Activated naive CD8-positive, alpha-beta T cell treated with anti-CD3 and anti-CD28 coated beads, Interleukin-2, amount 10 ng/mL, durations not matched to agents 7 days and 5 days (primary cell): ENCODE measurements at regions not wholly inside any gene's neighbourhood (a gene's known extent, or its start where the extent isn't known, plus 50 kb on each side); places are given as distances from the start of the nearest gene placed in this dataset.
"Not testable (repeated sequence)": the region's sequence is repeated elsewhere in the genome, so short reads cannot be mapped to it uniquely, and the experiment has no call there.

ENCODE experiments used
- ATAC-seq: fragments of 150-1000 bp; cut with Tn5 transposase; one replicate; pipeline ENCODE4 v1.10.0; 2021; ENCODE audit warnings: low read depth, moderate library complexity
- POLR2A ChIA-PET: fragments of 350-600 bp; sonication (Branson Sonifier 250); formaldehyde crosslinking; loops from one replicate; lab custom pipeline; 2021; ENCODE audit warnings: antibody characterized with exemption; lab: Charles Lee
- DNase-seq: peaks from one replicate; pipeline ENCODE4 v3.0.0; 2021
- H3K27ac Mint-ChIP-seq: one replicate; pipeline ENCODE4 v1.8.0; 2022; ENCODE audit warnings: mild to moderate bottlenecking, mixed read lengths
- H3K27me3 Mint-ChIP-seq: one replicate; pipeline ENCODE4 v1.8.0; 2022; ENCODE audit warnings: mild to moderate bottlenecking, moderate library complexity, mixed read lengths
- H3K36me3 Mint-ChIP-seq: one replicate; pipeline ENCODE4 v1.8.0; 2021; ENCODE audit warnings: mild to moderate bottlenecking, mixed read lengths
- H3K4me1 Mint-ChIP-seq: one replicate; pipeline ENCODE4 v1.8.0; 2021; ENCODE audit warnings: mixed read lengths
- H3K4me3 Mint-ChIP-seq: one replicate; pipeline ENCODE4 v1.8.0; 2022; ENCODE audit warnings: mild to moderate bottlenecking, moderate library complexity, mixed read lengths
- H3K9me3 Mint-ChIP-seq: one replicate; pipeline ENCODE4 v1.8.0; 2021; ENCODE audit warnings: mixed read lengths

- Mint-ChIP-seq H3K4me1 (no peaks in the 10 kb centered on the region), H3K27ac (no peak overlapping the region), H3K36me3 (no peaks in the 10 kb centered on the region), H3K27me3 (peaks cover 4% of the 10 kb centered on the region), H3K4me3 (no peak overlapping the region), H3K9me3 (peaks cover 1% of the 10 kb centered on the region)
- DNase-seq: no peak
- ATAC-seq: no peak
- POLR2A ChIA-PET: no interaction called here
Observed at GRCh38 chr7:156334636-156335035, 305.9 kb upstream of the RNF32 start.

DNA sequence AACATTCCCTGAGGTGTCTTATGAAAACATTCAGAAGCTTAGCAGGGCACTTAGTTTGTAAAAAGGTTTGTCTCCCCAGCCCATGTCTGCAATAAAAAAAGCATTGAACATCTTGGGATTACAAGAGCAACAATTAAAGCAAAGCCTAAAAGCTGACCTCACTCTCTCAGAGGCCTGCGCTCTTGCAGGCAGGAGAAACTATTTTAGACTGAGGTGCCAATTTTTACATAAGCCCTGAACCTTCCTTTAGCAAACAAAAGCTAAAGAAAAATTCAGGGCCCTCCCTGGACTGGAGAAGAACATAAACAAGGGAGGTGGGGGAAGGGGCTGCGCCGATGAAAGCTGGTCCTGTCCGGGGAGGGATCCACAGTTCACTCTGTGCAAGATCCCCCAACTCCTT, 312.7 kb upstream of the RNF32 start:
- no peaks in the 10 kb centered on the region for H3K36me3 Mint-ChIP-seq
- H3K4me1 Mint-ChIP-seq: no peaks in the 10 kb centered on the region
- H3K4me3 Mint-ChIP-seq: no peak overlapping the region
- peaks cover 2% of the 10 kb centered on the region for H3K27me3 Mint-ChIP-seq
- DNase-seq: no peak
- POLR2A ChIA-PET: no interaction called here
- peaks cover 1% of the 10 kb centered on the region for H3K9me3 Mint-ChIP-seq
- ATAC-seq: no peak
- no peak overlapping the region for H3K27ac Mint-ChIP-seq

DNA sequence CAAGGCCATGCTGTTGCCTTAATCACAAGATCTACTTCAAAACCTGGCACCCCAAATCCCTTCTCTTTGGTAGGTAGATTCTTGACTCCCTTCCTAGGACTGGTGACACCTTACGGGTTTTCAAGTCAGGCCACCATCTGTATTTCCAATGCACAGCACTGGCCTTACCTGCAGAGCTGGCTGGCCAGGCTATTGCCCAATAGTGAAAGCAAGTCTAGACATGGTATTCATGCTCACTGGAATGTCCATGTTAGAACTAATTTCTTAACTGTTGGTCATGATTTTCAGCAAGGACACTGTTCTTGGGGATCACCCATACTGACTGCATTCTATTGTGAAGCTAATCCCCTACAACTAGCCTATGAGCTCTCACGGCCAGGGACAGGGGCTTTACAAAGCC, 313.1 kb upstream of the RNF32 start:
- DNase-seq (no peak), ATAC-seq (no peak)
- Mint-ChIP-seq H3K27ac (no peak overlapping the region), H3K27me3 (peaks cover 2% of the 10 kb centered on the region), H3K9me3 (peaks cover 1% of the 10 kb centered on the region), H3K4me1 (no peaks in the 10 kb centered on the region), H3K36me3 (no peaks in the 10 kb centered on the region), H3K4me3 (no peak overlapping the region)
- POLR2A ChIA-PET: no interaction called here

- no peak for DNase-seq
- Mint-ChIP-seq H3K4me1 (no peaks in the 10 kb centered on the region), H3K9me3 (no peaks in the 10 kb centered on the region), H3K27ac (no peak overlapping the region), H3K27me3 (peaks cover 2% of the 10 kb centered on the region), H3K36me3 (no peaks in the 10 kb centered on the region), H3K4me3 (no peak overlapping the region)
- POLR2A ChIA-PET: no interaction called here
- no peak for ATAC-seq
Observed at GRCh38 chr7:156324201-156324600, 316.4 kb upstream of the RNF32 start.

- POLR2A ChIA-PET, H3K9me3 Mint-ChIP-seq, H3K27me3 Mint-ChIP-seq, DNase-seq, H3K4me1 Mint-ChIP-seq, H3K27ac Mint-ChIP-seq, H3K36me3 Mint-ChIP-seq, H3K4me3 Mint-ChIP-seq, ATAC-seq: not testable (repeated sequence)
Observed at GRCh38 chr7:156321430-156321829, 319.1 kb upstream of the RNF32 start.

GRCh38 chr7:156318926-156319325, 321.6 kb upstream of the RNF32 start:
- Mint-ChIP-seq H3K4me3 (no peak overlapping the region), H3K4me1 (no peaks in the 10 kb centered on the region), H3K27me3 (no peaks in the 10 kb centered on the region), H3K27ac (no peak overlapping the region), H3K9me3 (peaks cover 2% of the 10 kb centered on the region), H3K36me3 (no peaks in the 10 kb centered on the region)
- POLR2A ChIA-PET: no interaction called here
- DNase-seq: no peak
- ATAC-seq: no peak

DNA sequence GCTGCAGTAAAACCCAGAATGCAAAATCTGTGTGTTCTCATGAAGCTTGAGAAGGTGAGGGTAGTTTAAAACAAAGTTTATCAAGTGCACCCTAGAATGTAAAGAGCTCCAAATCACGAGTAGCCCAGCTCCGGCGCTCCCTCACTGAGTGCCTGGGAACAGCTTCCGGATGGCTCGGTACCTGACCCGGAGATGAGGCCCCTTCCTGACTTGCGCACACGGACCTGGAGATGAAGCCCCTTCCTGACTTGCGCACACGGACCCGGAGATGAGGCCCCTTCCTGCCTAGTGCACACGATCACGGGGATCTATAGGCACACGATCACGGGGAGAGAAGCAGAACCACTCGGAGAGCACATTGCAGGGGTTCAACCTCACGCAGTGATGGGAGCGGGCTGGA, 322.1 kb upstream of the RNF32 start:
- Mint-ChIP-seq H3K36me3 (no peaks in the 10 kb centered on the region), H3K27me3 (peaks cover under 1% of the 10 kb centered on the region), H3K9me3 (peaks cover 2% of the 10 kb centered on the region), H3K27ac (no peak overlapping the region), H3K4me3 (no peak overlapping the region), H3K4me1 (no peaks in the 10 kb centered on the region)
- DNase-seq (no peak), ATAC-seq (no peak)
- POLR2A ChIA-PET: no interaction called here

DNA sequence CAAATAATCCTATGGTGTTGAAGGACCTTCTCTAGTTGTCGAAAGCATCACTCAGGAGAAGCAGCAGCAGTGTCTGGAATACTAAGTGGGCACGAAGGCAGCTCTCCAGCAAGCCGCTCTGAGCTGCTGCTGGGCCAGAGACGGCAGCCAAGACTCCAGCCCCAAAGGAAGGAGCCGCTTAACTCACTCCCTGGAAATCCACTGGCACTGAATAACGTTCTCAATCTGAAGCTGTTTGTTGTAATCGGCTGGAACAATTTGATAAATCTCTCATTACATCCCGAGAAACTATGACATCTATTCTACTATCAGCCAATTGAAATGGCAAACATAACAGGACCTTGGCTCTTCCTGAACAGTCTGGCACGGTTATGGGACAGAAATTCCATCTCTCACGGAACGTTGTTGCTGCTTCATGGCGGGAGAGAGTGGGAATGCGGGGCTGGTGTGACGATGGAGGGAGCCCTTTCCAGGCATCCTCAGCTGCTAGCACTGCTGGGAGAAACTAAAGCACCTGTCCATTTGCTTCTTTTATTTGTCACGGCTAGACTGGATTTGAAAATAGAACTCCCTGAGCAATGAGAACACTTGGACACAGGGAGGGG, 331.5 kb upstream of the RNF32 start:
- peaks cover 11% of the 10 kb centered on the region for H3K27me3 Mint-ChIP-seq
- POLR2A ChIA-PET: no interaction called here
- no peak for DNase-seq
- no peaks in the 10 kb centered on the region for H3K4me1 Mint-ChIP-seq
- no peak overlapping the region for H3K4me3 Mint-ChIP-seq
- H3K27ac Mint-ChIP-seq: no peak overlapping the region
- ATAC-seq: no peak
- H3K9me3 Mint-ChIP-seq: no peaks in the 10 kb centered on the region
- H3K36me3 Mint-ChIP-seq: no peaks in the 10 kb centered on the region

DNA sequence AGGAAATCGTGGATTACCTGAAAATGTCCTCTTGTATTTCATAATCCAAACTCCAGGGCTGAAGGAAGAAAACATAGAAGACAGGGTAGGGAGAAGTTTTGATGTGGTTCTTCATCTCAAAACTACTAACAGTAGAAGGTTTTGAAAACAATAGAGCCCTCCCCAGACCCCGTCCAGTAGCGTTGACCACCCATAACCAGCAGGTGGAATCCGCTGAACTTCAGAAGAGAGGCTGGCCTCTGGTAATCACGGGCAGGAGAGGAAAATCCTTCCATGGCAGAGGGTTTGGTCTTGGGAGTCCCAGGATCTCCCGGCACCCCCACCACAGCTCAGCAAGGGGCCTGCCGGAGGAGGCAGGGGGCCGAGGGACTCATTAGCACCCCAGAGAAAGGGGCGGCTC, 333.4 kb upstream of the RNF32 start:
- no peaks in the 10 kb centered on the region for H3K36me3 Mint-ChIP-seq
- POLR2A ChIA-PET: no interaction called here
- DNase-seq (no peak), ATAC-seq (no peak)
- H3K27ac Mint-ChIP-seq: no peak overlapping the region
- H3K27me3 Mint-ChIP-seq: peaks cover 7% of the 10 kb centered on the region
- H3K9me3 Mint-ChIP-seq: no peaks in the 10 kb centered on the region
- no peaks in the 10 kb centered on the region for H3K4me1 Mint-ChIP-seq
- no peak overlapping the region for H3K4me3 Mint-ChIP-seq

GRCh38 chr7:156305351-156305750, 335.2 kb upstream of the RNF32 start:
- H3K4me1 Mint-ChIP-seq: no peaks in the 10 kb centered on the region
- ATAC-seq: no peak
- H3K4me3 Mint-ChIP-seq: no peak overlapping the region
- peaks cover 6% of the 10 kb centered on the region for H3K27me3 Mint-ChIP-seq
- H3K36me3 Mint-ChIP-seq: no peaks in the 10 kb centered on the region
- no peak for DNase-seq
- H3K27ac Mint-ChIP-seq: no peak overlapping the region
- POLR2A ChIA-PET: no interaction called here
- H3K9me3 Mint-ChIP-seq: no peaks in the 10 kb centered on the region

- Mint-ChIP-seq H3K36me3 (no peaks in the 10 kb centered on the region), H3K9me3 (peaks cover 4% of the 10 kb centered on the region), H3K27me3 (peaks cover 14% of the 10 kb centered on the region), H3K4me3 (no peak overlapping the region), H3K27ac (no peak overlapping the region), H3K4me1 (no peaks in the 10 kb centered on the region)
- no peak for ATAC-seq
- POLR2A ChIA-PET: no interaction called here
- DNase-seq: no peak
Observed at GRCh38 chr7:156282816-156283215, 357.8 kb upstream of the RNF32 start.

DNA sequence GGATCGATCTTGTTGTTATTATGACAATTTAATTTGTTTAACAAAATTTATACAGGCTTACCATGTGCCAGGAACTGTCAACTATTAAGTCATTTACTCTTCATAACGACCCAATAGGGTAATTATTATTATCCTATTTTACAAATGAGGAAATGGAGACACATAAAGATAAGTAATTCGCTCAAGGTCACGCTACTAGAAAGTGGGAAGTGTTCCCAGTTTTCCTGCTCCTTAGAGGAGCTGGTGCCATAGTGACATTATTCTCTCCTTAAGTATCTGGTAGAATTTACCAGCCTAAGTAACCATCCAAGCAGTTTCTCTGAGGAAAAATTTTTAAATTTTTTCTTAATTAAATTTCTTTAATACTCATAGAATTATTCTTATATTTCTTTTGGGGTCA, 360.9 kb upstream of the RNF32 start:
- POLR2A ChIA-PET: no interaction called here
- H3K4me1 Mint-ChIP-seq: no peaks in the 10 kb centered on the region
- H3K36me3 Mint-ChIP-seq: no peaks in the 10 kb centered on the region
- peaks cover 4% of the 10 kb centered on the region for H3K9me3 Mint-ChIP-seq
- H3K27ac Mint-ChIP-seq: no peak overlapping the region
- no peak for ATAC-seq
- no peak overlapping the region for H3K4me3 Mint-ChIP-seq
- DNase-seq: no peak
- H3K27me3 Mint-ChIP-seq: peaks cover 8% of the 10 kb centered on the region

GRCh38 chr7:156275292-156275691, 365.3 kb upstream of the RNF32 start:
- DNase-seq (no peak), ATAC-seq (no peak)
- POLR2A ChIA-PET: no interaction called here
- no peaks in the 10 kb centered on the region for H3K36me3 Mint-ChIP-seq
- H3K27ac Mint-ChIP-seq: no peak overlapping the region
- peaks cover 7% of the 10 kb centered on the region for H3K27me3 Mint-ChIP-seq
- H3K4me1 Mint-ChIP-seq: no peaks in the 10 kb centered on the region
- H3K9me3 Mint-ChIP-seq: no peaks in the 10 kb centered on the region
- H3K4me3 Mint-ChIP-seq: no peak overlapping the region

DNA sequence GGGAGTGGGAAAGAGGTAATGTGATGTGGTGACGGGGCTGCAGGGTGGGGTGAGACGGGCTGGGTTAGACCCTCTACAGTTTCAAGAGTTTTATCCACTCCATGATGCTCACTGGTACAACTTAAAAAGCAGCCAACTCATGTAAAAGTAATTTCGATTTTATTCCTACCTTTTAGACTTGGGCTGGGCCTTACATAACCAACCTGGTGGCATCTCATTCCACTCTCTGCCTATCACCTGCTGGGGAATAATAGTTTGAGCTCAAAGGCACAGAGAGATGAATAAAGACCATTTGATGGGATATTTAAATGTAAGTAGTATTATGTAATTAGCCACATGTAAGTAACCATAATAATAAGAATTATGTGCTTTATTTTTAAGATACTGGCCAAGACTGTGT, 366.0 kb upstream of the RNF32 start:
- no peak overlapping the region for H3K4me3 Mint-ChIP-seq
- H3K9me3 Mint-ChIP-seq: no peaks in the 10 kb centered on the region
- H3K27me3 Mint-ChIP-seq: peaks cover 7% of the 10 kb centered on the region
- H3K36me3 Mint-ChIP-seq: no peaks in the 10 kb centered on the region
- no peaks in the 10 kb centered on the region for H3K4me1 Mint-ChIP-seq
- DNase-seq: no peak
- H3K27ac Mint-ChIP-seq: no peak overlapping the region
- no peak for ATAC-seq
- POLR2A ChIA-PET: no interaction called here

DNA sequence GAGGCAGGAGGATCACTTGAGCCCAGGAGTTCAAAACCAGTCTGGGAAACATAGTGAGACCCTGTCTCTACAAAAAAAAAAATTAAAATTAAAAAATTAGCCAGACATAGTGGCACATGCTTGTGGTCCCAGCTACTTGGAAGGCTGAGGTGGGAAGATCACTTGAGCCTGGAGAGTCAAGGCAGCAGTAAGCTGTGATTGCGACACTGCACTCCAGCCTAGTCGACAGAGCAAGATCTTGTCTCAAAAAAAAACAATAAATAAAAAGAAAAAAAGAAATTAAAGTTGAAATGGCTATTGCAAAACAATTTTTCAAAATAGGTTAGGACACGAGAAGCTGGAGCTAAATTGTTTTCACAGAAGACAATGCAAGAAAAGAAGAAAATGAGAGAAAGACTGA, 379.0 kb upstream of the RNF32 start:
- Mint-ChIP-seq H3K27ac (no peak overlapping the region), H3K4me1 (no peaks in the 10 kb centered on the region), H3K36me3 (no peaks in the 10 kb centered on the region), H3K9me3 (peaks cover 2% of the 10 kb centered on the region), H3K27me3 (peaks cover 11% of the 10 kb centered on the region), H3K4me3 (no peak overlapping the region)
- ATAC-seq (no peak), DNase-seq (no peak)
- POLR2A ChIA-PET: interaction anchor here (0.7 kb wide), 1 partner anchor 477 kb away, joined by 3 read pairs; no protein-coding TSS in a partner anchor
